ENCODE measurements at regions not wholly inside any gene's neighbourhood (a gene's known extent, or its start where the extent isn't known, plus 50 kb on each side); places are given as distances from the start of the nearest gene placed in this dataset.

DNA sequence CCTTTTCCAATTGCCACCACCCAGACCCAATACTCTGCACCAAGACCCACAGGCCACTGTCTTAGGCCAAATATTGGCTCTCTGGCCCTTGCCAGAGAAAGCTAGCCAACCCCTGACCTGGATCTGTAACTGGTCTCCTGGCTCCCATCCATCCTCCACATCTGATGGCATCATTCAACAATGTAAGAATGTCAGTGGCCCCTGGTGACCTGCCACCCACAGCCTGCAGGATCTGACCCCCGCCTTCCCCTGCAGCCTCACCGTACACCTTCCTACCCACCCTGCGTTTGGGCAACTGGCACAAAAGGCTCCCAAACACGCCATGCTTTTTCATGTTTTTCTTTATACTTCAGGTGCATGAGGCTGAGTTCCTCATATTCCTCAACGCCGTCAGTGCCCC is 60.0 kb upstream of the ASAP2 start:
- no peak overlapping the region for H3K4me3 Mint-ChIP-seq
- peaks cover 14 to 37% of the 10 kb centered on the region in 2 donors for H3K27me3 Mint-ChIP-seq
- DNase-seq, result no peak
- peaks cover 6% of the 10 kb centered on the region for H3K27me3 ChIP-seq (ENCODE audit: insufficient read depth, low read length, poor library complexity, severe bottlenecking)
- no peak overlapping the region for H3K27ac ChIP-seq (ENCODE audit: low read depth, low read length)
- H3K36me3 ChIP-seq (ENCODE audit: insufficient read depth, low read length), result no peaks in the 10 kb centered on the region
- no peak overlapping the region for H3K4me3 ChIP-seq (ENCODE audit: low read length)
- peaks cover 0 to 5% (median 0%) of the 10 kb centered on the region in 3 donors for H3K4me1 Mint-ChIP-seq
- H3K4me1 ChIP-seq (ENCODE audit: insufficient read depth, low read length), result no peaks in the 10 kb centered on the region
- no peaks in the 10 kb centered on the region for H3K9me3 Mint-ChIP-seq
- H3K9me3 ChIP-seq (ENCODE audit: low read length), result no peaks in the 10 kb centered on the region
- no peaks in the 10 kb centered on the region for H3K36me3 Mint-ChIP-seq
- POLR2A ChIA-PET, result no interaction called here
- H3K27ac Mint-ChIP-seq, result no peak overlapping the region
- CTCF ChIA-PET, result no interaction called here

DNA sequence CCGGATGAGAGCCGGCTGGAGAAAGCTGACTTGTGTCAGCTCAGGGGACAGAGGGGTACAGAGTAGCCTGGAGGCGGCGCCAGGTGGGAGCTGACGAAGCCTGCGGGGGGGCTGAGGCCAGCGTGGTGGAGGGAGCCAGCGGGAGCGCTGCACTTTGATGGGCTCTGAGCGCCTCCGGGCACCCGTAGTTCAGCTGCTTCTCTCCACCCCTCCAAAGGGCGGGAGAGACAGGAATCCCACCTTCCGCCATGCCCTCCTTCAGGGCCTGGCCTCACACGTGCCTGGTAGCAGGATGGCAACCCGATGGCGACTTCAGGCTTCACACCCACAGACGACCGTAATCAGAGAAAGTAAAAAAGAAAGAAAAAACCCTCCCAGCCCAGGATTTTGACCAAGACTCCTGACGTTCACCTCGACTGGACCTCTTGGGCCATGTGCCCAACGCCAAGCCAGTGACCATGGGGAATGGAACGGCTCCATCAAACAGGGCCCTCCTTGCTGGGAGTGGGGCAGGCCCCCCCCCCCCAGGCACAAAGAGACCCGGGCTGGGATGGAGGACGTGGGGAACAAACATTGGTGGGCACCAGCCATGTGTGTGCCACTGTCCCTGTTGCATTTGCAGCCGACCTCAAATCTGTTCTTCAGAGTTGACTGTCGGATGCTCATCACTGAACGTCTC is 60.7 kb upstream of the ASAP2 start:
- no peak overlapping the region for H3K4me3 Mint-ChIP-seq
- Histone ChIP-seq H3K4me3 (ENCODE audit: low read length) (no peak overlapping the region), H3K27ac (ENCODE audit: low read depth, low read length) (no peak overlapping the region), H3K27me3 (ENCODE audit: insufficient read depth, low read length, poor library complexity, severe bottlenecking) (peaks cover 6% of the 10 kb centered on the region), H3K9me3 (ENCODE audit: low read length) (no peaks in the 10 kb centered on the region), H3K4me1 (ENCODE audit: insufficient read depth, low read length) (no peaks in the 10 kb centered on the region), H3K36me3 (ENCODE audit: insufficient read depth, low read length) (no peaks in the 10 kb centered on the region)
- H3K9me3 Mint-ChIP-seq, result no peaks in the 10 kb centered on the region
- no peak for DNase-seq
- H3K4me1 Mint-ChIP-seq, result peaks cover 0 to 5% (median 0%) of the 10 kb centered on the region in 3 donors
- peaks cover 10 to 44% of the 10 kb centered on the region in 2 donors for H3K27me3 Mint-ChIP-seq
- H3K36me3 Mint-ChIP-seq, result no peaks in the 10 kb centered on the region
- no peak overlapping the region for H3K27ac Mint-ChIP-seq
- CTCF ChIA-PET, result no interaction called here
- POLR2A ChIA-PET, result no interaction called here

DNA sequence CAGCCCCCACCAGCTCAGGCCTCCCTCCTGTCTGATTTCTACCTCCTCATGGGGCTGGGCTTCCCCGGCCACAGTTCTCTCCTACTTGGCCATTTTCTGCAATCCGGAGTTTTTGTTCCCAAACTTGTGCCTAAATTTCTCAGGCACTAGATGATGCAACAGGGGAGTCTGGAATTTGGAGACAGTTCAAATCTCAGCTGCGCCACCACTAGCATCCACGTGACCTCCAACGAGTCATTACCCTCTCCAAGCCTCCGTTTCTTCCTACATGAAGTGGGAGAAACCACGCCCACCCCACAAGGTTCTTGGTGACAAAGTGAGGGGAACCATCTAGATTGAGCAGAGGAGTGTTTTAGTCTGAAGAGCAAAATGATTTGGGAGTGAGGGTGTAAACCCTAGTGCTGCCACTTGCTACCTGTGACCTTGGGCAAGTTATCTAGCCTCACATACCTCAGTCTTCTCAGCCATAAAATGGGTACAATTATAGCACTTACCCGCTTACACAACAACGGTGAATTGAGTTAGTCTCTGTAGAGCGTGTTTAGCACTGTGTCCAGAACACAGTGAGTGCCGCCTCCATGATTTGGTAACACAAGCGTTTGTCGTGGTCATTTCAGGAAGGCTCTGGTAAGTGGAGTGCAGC is 61.4 kb upstream of the ASAP2 start:
- no peak for DNase-seq
- H3K9me3 Mint-ChIP-seq, result no peaks in the 10 kb centered on the region
- no peaks in the 10 kb centered on the region for H3K36me3 Mint-ChIP-seq
- no peaks in the 10 kb centered on the region for H3K36me3 ChIP-seq (ENCODE audit: insufficient read depth, low read length)
- POLR2A ChIA-PET, result no interaction called here
- no peak overlapping the region for H3K27ac Mint-ChIP-seq
- CTCF ChIA-PET, result no interaction called here
- H3K4me3 ChIP-seq (ENCODE audit: low read length), result no peak overlapping the region
- H3K27ac ChIP-seq (ENCODE audit: low read depth, low read length), result no peak overlapping the region
- peaks cover 6% of the 10 kb centered on the region for H3K27me3 ChIP-seq (ENCODE audit: insufficient read depth, low read length, poor library complexity, severe bottlenecking)
- peaks cover 10 to 47% of the 10 kb centered on the region in 2 donors for H3K27me3 Mint-ChIP-seq
- H3K4me1 ChIP-seq (ENCODE audit: insufficient read depth, low read length), result no peaks in the 10 kb centered on the region
- H3K4me1 Mint-ChIP-seq, result peaks cover 0 to 5% (median 0%) of the 10 kb centered on the region in 3 donors
- H3K4me3 Mint-ChIP-seq, result no peak overlapping the region
- no peaks in the 10 kb centered on the region for H3K9me3 ChIP-seq (ENCODE audit: low read length)

DNA sequence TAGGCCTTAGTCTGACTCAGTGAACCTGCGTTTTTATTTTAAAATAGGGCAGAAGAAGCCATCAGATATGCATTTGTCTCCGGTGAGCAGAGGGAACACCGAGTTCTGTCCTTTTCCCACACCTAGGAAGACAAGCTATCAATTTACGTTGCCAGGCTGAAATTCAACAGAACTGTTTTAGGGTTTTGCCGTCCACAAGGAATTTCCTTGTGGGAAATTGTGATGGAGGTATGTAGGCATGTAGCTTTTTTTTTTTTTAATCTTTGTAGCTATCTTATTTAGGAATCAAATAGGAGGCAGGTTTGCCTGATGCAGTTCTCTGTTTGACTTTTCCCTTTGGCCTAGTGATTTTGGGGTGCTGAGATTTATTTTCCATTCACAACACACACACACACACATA is 62.0 kb upstream of the ASAP2 start:
- peaks cover 12 to 42% of the 10 kb centered on the region in 2 donors for H3K27me3 Mint-ChIP-seq
- H3K9me3 ChIP-seq (ENCODE audit: low read length), result no peaks in the 10 kb centered on the region
- ChIA-PET POLR2A (no interaction called here), CTCF (no interaction called here)
- no peak overlapping the region for H3K27ac Mint-ChIP-seq
- no peaks in the 10 kb centered on the region for H3K4me1 ChIP-seq (ENCODE audit: insufficient read depth, low read length)
- peaks cover 6% of the 10 kb centered on the region for H3K27me3 ChIP-seq (ENCODE audit: insufficient read depth, low read length, poor library complexity, severe bottlenecking)
- H3K9me3 Mint-ChIP-seq, result no peaks in the 10 kb centered on the region
- H3K4me3 Mint-ChIP-seq, result no peak overlapping the region
- no peak for DNase-seq
- no peaks in the 10 kb centered on the region for H3K36me3 Mint-ChIP-seq
- peaks cover 0 to 5% (median 0%) of the 10 kb centered on the region in 3 donors for H3K4me1 Mint-ChIP-seq
- no peak overlapping the region for H3K4me3 ChIP-seq (ENCODE audit: low read length)
- no peak overlapping the region for H3K27ac ChIP-seq (ENCODE audit: low read depth, low read length)
- H3K36me3 ChIP-seq (ENCODE audit: insufficient read depth, low read length), result no peaks in the 10 kb centered on the region

DNA sequence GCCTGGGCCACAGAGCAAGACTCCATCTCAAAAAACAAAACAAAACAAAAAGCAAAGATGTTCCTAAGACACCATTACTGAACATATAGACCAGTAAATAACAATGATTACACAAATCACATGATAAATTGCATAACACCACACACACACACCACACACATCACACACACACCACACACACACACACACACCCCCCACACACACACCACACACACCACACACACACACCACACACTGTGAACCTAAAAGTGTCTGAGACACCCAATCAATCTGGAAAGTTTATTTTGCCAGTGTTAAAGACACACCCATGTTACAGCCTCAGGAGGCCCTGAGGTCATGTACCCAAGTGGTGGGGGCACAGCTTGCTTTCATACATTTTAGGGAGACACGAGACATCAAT is 62.6 kb upstream of the ASAP2 start:
- Histone ChIP-seq H3K9me3 (ENCODE audit: low read length) (no peaks in the 10 kb centered on the region), H3K27me3 (ENCODE audit: insufficient read depth, low read length, poor library complexity, severe bottlenecking) (peaks cover 6% of the 10 kb centered on the region), H3K4me3 (ENCODE audit: low read length) (no peak overlapping the region), H3K4me1 (ENCODE audit: insufficient read depth, low read length) (no peaks in the 10 kb centered on the region), H3K27ac (ENCODE audit: low read depth, low read length) (no peak overlapping the region), H3K36me3 (ENCODE audit: insufficient read depth, low read length) (no peaks in the 10 kb centered on the region)
- DNase-seq, result no peak
- ChIA-PET POLR2A (no interaction called here), CTCF (no interaction called here)
- H3K27ac Mint-ChIP-seq, result no peak overlapping the region
- peaks cover 0 to 5% (median 0%) of the 10 kb centered on the region in 3 donors for H3K4me1 Mint-ChIP-seq
- H3K4me3 Mint-ChIP-seq, result no peak overlapping the region
- H3K36me3 Mint-ChIP-seq, result no peaks in the 10 kb centered on the region
- H3K9me3 Mint-ChIP-seq, result no peaks in the 10 kb centered on the region
- peaks cover 16 to 41% of the 10 kb centered on the region in 2 donors for H3K27me3 Mint-ChIP-seq

DNA sequence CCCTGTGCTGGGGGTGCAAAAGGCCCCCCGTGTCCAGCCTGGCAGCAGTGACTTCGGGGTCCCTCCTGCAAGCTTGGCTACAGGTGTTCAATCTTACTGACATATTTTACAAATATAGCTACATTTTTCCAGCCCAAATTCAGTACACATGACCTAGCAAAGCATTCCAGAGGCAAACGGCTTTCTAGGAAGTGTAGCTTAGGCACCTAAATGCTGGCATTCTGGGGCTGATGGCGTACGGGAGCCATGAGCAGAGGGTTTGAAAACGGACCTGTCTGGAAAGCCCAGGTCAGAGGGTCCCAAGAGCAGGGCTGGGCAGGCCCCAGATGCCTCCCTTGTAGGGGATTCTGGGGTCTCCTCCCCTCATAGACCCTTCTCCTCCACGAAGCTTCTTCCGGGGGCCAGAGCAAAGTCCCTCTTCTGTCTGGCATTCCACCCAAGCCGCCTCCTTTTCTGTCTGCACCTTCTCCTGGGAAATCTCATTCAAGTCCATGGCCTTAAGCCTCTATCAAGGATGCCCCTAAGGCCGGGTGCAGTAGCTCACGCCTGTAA is 63.3 kb upstream of the ASAP2 start:
- Histone ChIP-seq H3K27me3 (ENCODE audit: insufficient read depth, low read length, poor library complexity, severe bottlenecking) (peaks cover 6% of the 10 kb centered on the region), H3K27ac (ENCODE audit: low read depth, low read length) (no peak overlapping the region), H3K9me3 (ENCODE audit: low read length) (no peaks in the 10 kb centered on the region), H3K4me1 (ENCODE audit: insufficient read depth, low read length) (no peaks in the 10 kb centered on the region), H3K36me3 (ENCODE audit: insufficient read depth, low read length) (no peaks in the 10 kb centered on the region), H3K4me3 (ENCODE audit: low read length) (no peak overlapping the region)
- no peaks in the 10 kb centered on the region for H3K9me3 Mint-ChIP-seq
- CTCF ChIA-PET, result interaction anchor here (0.7 to 1.2 kb wide), 2 partner anchors 19 to 640 kb away, joined by 3 to 4 read pairs; no protein-coding TSS in a partner anchor
- POLR2A ChIA-PET, result no interaction called here
- no peak for DNase-seq
- H3K4me3 Mint-ChIP-seq, result peak overlapping the region in 1 of 7 donors; percentile 80
- peak overlapping the region in 1 of 8 donors; percentile 43 for H3K27ac Mint-ChIP-seq
- H3K4me1 Mint-ChIP-seq, result peaks cover 0 to 5% (median 0%) of the 10 kb centered on the region in 3 donors
- H3K36me3 Mint-ChIP-seq, result no peaks in the 10 kb centered on the region
- H3K27me3 Mint-ChIP-seq, result peaks cover 12 to 41% of the 10 kb centered on the region in 2 donors

DNA sequence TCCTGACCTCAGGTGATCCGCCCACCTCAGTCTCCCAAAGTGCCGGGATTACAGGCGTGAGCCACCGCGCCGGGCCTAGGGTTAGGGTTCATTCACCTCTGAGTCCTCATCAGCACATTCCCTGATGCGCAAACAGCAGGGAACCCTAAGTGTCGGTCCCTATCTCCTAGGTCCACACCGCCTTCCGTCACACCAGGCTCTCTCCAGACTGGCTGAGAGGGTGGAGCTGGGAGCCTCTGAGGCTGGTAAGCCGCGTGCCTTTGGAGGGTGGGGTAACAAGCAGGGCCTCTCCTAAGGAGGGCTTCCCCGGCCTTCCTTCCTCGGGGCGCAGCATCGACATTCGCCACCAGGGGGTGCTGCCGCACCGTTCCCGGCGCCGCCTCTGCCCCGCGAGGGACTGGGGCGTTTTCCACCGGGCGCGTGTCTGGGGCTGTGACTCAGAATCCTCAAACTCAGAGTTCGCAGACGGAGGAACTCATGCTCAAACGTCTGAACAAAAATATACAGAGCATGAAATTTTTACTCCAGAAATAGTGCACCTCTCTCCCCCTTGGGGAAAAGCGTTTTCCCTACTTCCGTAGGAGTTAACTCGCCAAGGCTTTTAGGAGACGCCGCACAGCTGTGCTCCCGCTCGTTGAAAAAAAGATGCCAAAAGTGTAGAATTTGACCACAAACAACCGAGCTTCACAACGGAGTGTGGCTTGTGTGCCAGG is 63.9 kb upstream of the ASAP2 start:
- H3K9me3 ChIP-seq (ENCODE audit: low read length), result no peaks in the 10 kb centered on the region
- Mint-ChIP-seq H3K4me1 (peaks cover 0 to 5% (median 0%) of the 10 kb centered on the region in 3 donors), H3K36me3 (no peaks in the 10 kb centered on the region), H3K4me3 (peak overlapping the region in 2 of 7 donors; percentile 41 to 80), H3K9me3 (no peaks in the 10 kb centered on the region), H3K27ac (no peak overlapping the region), H3K27me3 (peaks cover 12 to 36% of the 10 kb centered on the region in 2 donors)
- peak overlapping the region; percentile 41 for H3K4me3 ChIP-seq (ENCODE audit: low read length)
- DNase-seq, result peak; percentile 62 to 76 (median 65)
- H3K27ac ChIP-seq (ENCODE audit: low read depth, low read length), result no peak overlapping the region
- H3K36me3 ChIP-seq (ENCODE audit: insufficient read depth, low read length), result no peaks in the 10 kb centered on the region
- H3K4me1 ChIP-seq (ENCODE audit: insufficient read depth, low read length), result no peaks in the 10 kb centered on the region
- CTCF ChIA-PET, result interaction anchor here (0.7 to 1.3 kb wide), 4 partner anchors 20 to 640 kb away, joined by 3 to 4 read pairs (median 3); no protein-coding TSS in a partner anchor
- H3K27me3 ChIP-seq (ENCODE audit: insufficient read depth, low read length, poor library complexity, severe bottlenecking), result peaks cover 6% of the 10 kb centered on the region
- POLR2A ChIA-PET, result no interaction called here

Measured in CD8-positive, alpha-beta memory T cell (primary cell).